ENCODE measurements at regions not wholly inside any gene's neighbourhood (a gene's known extent, or its start where the extent isn't known, plus 50 kb on each side); places are given as distances from the start of the nearest gene placed in this dataset.

DNA sequence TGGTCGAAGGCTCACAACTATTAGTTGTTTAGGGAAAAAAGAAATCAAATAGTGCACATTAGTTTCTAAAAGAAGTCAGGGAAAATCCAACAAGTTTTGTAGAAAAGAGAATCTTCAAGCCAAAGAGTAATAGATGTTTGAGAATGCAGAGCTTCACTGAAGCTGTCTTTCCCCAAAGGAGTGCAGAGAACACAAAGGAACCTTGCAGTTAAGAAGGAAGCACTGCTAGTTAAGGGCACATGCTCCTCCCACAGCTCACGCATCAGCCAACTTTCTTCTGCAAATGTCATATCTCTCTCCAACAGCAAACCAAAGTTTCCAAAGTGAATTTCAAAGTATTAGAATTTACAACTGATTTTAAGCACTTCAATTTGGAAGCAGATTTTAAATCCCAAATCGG, 116.4 kb upstream of the FST start:
- DNase-seq (ENCODE audit: low read depth in 2 of 2) = no peak

DNA sequence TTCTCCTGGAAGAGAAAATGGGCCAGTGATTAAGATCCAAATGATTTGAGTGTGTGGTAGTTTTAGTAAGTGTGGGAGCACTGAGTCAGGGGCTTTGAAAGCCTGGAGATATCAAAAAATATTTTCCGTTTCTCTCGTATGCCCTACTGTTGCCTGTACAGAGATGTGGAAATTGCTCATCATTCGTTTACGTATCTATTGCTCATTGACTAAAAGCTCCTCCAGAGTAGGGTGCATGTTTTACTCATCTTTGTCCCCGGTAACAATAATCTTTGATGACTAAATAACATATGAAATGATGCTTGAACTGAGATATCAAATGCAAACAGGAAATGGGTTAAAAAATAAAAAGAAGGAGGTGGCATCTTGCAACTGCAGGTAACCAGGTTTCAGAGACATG, 114.2 kb upstream of the FST start:
- DNase-seq (ENCODE audit: low read depth in 2 of 2) = no peak

DNA sequence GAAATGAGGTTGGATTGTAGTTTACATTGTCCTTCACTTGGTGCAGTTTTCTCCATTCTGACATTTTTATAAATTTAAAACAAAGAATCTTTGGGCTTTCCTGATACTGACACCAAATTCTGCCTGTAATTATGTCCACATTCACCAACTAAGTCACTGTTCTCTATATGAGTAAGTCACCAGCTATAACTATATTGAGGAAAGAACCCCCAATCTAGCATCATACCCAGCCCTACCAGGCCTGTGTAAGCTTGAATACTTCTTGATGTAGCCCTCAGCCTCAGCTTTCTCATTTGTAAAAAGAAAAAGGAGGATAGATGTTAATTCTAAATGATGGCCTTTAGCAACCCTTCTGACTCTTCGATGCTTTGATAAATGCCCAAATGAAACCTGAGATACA, 112.7 kb upstream of the FST start:
- no peak for DNase-seq (ENCODE audit: low read depth in 2 of 2)

DNA sequence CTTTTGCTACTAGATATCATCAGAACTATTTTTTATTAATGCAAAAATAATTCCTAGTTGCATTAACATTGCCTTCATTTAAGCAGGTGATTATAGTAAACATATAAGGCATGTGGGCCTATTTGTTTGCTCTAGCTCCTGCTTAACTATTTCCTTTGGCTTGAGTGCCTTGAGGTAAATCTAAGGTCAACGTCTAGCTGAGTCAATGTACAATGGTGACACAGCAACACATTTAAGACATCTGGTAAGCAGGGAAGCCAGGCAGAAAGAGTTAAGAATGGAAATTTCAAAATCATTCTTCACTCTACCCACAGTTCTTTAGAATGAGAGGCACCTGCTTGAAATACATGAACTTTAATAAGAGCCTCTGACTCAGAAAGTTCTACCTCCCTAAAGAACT, 111.9 kb upstream of the FST start:
- no peak for DNase-seq (ENCODE audit: low read depth in 2 of 2)

DNA sequence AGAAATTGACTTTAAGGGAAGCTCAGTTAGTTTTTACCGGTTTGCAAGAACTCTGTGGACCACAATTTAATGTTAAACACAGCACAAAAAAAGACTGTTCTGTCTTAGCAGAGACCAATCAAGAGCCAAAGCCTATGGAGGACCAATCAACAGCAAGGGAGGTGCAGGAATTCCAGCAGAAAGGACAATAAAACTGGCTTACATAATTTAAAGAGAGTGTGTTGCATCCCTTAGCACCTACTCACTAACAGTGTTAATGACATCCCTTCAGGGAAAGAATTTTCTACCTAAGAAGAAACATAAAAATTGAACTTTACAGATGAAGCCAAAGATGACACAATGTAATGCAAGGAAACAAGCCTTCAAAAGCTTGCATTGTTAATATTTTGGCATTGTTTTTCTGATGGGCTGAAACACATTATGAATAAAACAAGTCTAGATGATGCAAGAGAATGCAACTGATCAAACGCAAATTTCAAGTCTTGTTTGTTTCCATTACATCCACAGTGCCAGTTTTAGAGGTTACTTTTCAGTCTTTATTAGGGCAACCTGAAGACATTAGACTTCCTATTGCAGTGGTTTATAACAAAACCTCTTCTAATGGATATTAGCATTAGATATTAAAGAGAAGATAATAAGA, 111.3 kb upstream of the FST start:
- no peak for DNase-seq (ENCODE audit: low read depth in 2 of 2)

DNA sequence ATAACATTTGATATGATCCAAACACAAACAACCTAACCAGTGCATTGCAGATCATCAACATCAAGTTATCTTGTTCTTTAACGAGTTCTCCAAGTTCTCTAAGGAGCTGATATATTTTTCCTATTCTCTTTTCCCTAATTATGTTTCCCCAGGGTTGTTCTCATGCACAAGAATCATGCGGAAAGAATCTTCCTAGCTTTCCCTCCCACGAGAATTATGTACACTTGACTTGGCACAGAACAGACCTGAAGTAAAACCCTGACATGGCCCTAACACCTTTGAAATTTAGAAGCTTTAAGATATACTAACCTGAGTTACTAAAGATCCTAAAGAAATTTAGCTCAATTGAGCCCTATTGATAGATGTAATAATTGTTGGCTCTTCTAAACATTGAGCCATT, 110.7 kb upstream of the FST start:
- DNase-seq (ENCODE audit: low read depth in 2 of 2) = no peak

DNA sequence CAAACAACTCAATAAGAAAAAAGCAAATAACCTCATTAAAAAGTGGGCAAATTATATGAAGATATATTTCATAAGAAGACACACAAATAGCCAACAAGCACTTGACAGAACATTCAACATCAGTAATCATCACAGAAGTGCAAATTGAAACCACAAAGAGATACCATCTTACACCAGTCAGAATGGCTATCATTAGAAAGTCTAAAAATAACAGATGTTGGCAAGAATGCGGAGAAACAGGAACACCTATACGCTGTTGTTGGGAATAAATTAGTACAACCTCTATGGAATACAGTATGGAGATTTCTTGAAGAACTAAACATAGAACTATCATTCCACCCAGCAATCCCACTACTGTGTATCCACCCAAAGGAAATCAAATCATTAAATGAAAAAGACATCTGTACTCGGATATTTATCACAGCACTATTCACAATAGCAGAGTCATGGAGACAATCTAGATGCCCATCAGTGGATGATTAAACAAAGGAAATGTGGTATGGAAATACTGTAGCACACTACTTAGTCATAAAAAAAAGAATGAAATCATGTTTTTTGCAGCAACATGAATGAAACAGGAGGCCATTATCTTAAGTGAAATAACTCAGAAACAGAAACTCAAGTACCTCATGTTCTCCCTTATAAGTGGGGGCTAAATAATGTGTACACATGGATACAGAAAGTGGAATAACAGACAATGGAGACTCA, 106.8 kb upstream of the FST start:
- no peak for DNase-seq (ENCODE audit: low read depth in 2 of 2)

DNA sequence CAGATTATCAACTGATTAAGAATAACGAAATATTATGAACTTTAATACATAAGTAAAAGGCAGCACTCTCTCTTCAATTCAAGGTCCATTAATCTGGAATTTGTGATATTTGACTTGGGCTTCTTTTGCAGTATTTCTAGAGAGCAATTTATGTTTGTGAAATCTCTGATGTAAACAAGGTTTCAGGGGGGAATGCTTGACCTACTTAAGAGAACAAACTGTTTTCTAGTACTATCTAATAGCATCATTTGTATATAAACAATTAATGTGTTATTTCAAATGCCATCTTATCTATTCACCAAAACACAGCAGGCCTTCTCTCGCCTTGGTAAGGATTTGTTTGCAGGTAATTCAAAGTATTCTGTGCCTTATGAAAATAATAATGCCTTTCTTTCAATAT, 103.6 kb upstream of the FST start:
- DNase-seq (ENCODE audit: low read depth in 2 of 2) = no peak

DNA sequence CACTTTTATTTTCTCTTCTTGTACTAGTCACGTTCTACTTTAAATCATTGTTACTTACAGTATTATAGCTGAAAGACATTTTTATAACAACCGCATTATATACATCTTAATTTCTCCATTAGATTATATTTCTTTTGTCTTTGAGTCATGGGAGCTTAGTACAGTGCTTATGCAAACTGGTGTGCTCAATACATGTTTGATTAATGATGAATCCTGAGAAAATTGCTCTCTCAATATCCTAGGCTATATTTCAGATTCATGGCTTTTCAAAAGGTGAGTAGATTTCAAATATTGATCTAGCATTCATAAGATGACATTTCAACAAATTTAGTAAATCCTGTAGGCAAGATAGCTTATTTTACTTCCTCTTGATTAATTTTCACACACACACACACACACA, 102.2 kb upstream of the FST start:
- no peak for DNase-seq (ENCODE audit: low read depth in 2 of 2)

DNA sequence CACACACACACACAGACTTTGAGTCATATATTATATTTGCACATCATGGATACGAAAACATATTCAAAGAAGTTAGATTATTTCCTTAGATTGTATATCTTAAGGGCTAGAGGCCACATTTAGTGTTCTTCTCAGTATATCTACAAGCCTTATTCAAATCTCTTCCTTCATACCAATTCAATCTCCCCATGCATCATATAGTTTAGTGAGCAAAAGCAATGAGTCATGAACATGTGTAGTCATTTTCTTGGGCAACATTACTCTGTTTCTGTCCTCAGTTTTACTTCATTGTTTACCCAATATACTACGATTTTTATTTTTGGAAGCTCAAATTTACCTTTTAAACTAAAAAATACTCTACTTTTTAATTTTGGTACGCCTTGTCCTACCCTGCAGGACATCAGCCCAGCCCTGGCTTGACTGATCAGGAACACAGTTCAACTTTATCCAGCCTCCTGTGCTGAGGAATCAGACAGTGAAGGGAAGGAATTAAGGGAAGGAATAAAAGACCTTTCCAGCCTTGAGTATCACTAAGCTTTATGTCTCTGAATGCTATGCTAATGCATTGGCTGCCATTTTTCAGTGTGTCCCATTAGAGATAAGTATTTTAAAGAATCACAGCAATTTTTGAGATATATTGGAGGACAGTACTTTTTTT, 101.7 kb upstream of the FST start:
- no peak for DNase-seq (ENCODE audit: low read depth in 2 of 2)

DNA sequence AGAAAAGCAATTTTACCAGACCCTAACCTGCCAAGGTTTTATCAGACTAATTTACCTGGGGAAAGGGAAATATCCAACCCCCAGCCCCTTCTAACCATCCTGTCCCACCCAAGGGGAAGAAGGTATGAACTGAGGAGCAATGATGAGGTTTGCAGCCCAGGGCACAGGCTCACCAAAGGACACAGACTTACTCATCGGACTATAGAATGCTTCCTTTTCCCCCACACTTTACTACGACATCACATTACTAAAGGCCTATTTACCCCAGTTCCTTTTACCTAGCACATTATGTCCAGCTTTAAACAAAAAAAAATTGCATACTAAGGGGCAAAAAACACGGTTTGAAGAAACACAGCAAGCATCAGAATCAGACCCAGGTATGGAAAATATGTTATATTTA, 94.1 kb upstream of the FST start:
- DNase-seq (ENCODE audit: low read depth in 2 of 2) = no peak

DNA sequence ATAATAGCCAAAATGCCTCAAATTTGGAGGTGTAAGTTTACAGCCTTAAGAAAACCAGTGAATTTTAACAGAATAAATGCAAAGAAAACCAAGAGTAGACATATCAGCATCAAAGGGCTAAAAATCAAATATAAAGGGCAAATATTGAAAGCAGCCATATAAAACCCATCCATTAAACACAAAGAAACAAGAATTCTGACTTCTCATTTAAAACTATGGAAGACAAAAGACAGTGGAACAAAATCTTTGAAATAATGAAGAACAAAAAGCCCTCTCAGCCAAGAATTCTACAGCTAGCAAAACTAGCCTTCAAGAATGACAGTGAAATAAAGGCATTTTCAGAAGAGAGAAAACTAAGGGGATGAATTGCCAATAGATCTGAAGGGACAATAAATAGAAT, 91.3 kb upstream of the FST start:
- DNase-seq (ENCODE audit: low read depth in 2 of 2) = no peak

DNA sequence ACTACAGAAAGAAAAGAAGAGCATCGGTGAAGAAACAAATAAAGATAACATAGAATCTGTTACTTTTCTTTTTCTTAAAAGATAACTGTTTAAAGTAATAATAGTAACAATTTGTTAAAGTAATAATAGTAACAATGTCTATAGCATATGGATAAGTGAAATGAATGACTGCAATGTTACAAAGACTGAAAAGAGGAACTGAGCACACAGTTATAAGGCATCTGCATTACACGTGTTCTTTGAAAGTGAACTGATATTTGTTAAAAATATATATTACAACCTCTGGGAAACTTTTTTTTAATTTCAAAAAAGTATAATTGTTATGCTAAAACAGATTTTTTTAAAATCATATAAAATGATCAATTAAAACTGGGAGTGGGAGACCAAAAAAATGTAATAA, 88.4 kb upstream of the FST start:
- DNase-seq (ENCODE audit: low read depth in 2 of 2) = no peak

DNA sequence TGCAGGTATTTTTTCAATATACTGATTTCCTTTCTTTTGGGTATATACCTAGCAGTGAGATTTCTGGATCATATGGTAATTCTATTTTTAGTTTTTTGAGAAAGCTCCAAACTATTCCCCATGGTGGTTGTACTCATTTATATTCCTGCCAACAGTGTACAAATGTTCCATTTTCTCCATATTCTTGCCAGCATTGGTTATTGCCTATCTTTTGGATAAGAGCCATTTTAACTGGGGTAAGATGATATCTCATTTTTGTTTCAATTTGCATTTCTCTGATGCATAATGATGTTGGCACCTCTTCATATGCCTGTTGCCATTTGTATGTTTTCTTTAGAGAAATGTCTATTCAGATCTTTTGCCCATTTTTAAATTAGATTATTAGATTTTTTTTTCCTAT, 85.6 kb upstream of the FST start:
- no peak for DNase-seq (ENCODE audit: low read depth in 2 of 2)

DNA sequence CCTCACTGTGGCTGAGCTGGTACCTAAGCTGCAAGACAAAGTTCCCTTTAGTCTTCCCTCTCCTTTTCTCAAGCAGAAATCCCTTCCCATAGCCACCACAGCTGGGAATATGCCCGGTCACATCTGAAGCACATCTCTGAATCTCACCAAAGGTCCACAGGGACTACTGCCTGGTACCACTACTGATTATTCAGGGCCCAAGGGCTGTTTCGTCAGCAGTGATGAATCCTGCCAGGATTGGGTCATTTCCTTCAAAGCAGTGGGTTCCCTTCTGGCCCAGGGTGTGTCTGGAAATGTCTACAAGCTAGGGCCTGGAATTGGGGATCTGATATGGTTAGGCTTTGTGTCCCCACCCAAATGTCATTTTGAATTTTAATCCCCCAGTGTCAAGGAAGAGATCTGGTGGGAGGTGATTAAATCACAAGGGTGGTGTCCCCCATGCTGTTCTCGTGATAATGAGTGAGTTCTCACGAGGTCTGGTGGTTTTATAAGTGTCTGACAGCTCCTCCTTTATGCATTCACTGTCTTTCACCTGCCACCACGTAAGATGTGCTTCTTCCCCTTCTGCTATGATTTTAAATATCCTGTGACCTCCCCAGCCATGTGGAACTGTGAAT, 83.2 kb upstream of the FST start:
- DNase-seq (ENCODE audit: low read depth in 2 of 2) = no peak

DNA sequence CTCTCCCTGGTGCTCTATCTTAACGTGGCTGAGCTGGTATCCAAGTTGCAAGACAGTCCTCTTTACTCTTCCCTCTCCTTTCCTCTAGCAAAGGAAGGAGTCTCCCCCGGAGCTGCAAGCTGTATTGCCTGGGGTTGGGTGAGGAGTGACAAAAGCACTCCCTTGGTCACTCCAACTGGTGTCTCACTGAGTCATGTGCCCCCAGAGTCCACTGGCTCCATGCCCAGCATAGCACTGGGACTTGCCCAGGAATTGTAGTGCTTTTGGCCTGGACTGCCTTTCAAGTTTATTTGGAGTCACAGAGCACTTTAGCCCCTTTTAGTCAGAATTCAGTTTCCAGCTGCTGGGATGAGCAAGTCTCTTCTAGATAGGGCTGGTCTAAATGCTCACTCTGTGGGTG, 82.6 kb upstream of the FST start:
- no peak for DNase-seq (ENCODE audit: low read depth in 2 of 2)

DNA sequence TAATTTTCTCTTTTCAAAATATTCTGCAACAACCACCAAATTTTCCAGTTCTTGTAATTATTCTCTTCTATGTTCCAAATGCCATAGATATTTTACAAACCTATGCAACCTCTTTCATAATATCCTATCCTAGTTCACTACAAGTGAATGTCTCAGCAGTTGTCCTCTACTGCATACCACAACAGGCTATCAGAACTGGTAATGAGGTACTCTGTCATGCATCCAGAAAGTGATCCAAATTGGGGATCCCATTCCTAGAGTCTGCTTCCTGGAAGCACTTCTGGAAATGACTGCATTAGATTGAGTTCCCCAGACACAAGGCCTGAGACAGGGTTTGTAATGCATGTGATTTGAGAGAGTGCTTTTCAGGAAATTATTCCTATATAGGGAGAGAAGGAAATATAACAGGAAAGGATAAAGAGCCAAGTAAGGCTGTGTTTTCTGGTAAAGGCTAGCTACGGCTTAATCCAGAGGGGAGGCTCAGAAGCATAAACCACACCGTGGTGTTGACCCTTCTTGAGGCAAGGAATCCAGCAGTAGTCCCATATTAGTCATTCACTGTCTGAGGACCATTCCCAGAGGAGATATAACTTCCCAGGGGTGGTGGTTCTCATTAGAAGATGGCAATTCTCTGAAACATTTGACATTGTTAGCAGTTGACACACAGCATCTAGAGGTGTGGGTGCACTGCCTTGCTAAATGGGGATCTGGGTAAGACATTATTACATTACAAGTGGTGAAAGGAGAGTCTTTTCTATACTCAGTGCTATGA, 80.3 kb upstream of the FST start:
- DNase-seq (ENCODE audit: low read depth in 2 of 2) = no peak

DNA sequence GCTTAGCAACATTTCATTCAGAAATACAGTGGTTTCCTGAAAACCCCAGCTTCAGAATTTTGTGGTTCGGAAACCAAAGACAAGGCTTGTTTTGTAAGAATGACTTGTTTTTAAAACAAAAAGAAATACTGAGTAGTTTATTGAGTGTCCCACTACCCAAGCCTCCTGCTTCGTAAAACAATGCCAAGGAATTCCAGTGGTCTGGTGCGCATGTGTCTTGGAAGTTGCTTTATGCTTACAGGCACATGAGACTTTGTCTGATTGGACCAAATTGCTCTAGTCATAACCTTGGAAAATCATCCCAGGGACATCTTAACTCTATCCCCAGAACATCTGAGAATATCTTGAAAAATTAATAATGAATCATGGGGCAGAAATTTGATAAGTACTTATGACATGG, 77.1 kb upstream of the FST start:
- DNase-seq (ENCODE audit: low read depth in 2 of 2) = no peak

DNA sequence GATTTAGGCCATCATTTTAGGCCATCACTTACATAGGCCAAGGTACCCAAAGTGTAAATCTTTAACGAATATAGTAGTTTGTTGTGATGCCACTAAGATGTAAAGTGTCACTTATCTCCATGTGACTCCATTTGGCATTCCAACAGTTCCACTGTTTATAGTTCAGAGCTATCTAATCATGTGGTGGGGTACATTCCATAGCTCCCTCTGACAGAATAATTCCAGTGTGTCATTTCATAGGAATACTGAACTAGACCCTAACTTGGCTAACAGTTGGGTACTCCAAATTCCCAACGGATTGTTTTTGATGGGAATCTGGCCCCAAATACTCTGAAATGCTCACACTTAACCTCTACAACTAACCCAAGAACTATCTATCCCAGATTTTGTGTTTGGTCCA, 76.7 kb upstream of the FST start:
- DNase-seq (ENCODE audit: low read depth in 2 of 2) = no peak

DNA sequence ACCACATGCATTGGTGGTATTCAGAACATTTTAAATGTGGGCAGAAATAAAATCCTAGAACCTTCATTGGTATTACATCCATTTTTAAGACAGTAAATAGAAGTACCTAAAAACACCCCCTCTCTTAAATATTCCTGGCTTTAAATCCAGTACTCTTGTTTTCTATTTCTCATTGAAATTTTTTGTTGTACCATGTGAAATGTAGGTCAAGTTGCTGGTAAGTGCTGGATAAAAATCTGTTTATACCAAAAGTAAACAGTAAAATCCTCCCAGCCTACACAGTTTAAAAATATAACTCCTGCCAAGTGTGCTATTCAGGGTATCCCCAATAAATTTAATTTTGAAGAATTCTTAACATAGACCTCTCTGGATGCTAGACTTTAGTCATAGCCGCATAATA, 75.0 kb upstream of the FST start:
- DNase-seq (ENCODE audit: low read depth in 2 of 2) = no peak

DNA sequence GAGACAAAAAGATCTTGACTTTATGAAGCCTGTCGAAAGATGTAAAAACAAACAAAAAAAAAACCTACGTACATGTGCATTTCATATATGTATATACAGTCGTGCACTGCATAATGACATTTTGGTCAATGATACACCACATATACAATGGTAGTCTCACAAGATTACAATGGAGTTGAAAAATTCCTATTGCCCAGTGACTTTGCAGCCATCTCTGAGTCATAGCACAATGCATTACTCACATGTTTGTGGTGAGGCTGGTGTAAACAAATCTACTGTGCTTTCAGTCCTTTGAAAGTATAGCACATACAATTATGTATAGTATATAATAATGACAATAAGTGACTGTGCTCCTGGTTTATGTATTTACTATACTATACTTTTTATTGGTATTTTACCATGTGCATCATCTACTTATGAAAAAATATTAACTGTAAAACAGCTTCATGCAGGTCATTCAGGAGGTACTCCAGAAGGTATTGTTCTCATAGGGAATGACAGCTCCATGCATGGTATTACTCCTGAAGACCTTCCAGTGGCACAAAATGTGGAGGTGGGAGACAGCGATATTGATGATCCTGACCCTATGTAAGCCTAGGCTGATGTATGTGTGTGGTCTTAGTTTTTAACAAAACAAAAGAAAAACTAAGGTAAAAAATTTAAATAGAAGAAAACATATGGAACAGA, 73.7 kb upstream of the FST start:
- DNase-seq (ENCODE audit: low read depth in 2 of 2) = no peak

DNA sequence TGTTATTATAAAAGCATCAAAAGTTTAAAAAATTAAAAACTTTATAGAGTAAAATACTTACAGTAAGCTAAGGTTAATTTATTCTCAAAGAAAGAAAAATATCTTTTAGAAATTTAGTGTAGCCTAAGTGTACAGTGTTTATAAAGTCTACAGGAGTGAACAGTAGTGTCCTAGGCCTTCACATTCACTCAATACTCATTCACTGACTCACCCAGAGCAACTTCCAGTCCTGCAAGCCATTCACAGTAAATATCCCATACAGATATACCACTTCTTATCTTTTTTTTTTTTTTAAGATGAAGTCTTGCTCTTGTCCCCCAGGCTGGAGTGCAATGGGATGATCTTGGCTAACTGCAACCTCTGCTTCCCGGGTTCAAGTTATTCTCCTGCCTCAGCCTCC, 73.1 kb upstream of the FST start:
- DNase-seq (ENCODE audit: low read depth in 2 of 2) = no peak

Measured in stimulated activated CD4-positive, alpha-beta T cell treated with anti-CD3 and anti-CD28 coated beads, Interleukin-12 subunit alpha, Interleukin-12 subunit beta, amount 100 ng/mL, for 24 hours (primary cell).